ENCODE measurements at regions not wholly inside any gene's neighbourhood (a gene's known extent, or its start where the extent isn't known, plus 50 kb on each side); places are given as distances from the start of the nearest gene placed in this dataset.
A peak's percentile ranks its signal among the peaks of the same experiment; 100 is the strongest.

- FAIRE-seq, result no peak
- DNase-seq (ENCODE audit: low read depth), result no peak
- H3K36me3 ChIP-seq (ENCODE audit: control insufficient read depth, insufficient read depth, low read length), result no peaks in the 10 kb centered on the region
- TF ChIP-seq, protein P1, sequence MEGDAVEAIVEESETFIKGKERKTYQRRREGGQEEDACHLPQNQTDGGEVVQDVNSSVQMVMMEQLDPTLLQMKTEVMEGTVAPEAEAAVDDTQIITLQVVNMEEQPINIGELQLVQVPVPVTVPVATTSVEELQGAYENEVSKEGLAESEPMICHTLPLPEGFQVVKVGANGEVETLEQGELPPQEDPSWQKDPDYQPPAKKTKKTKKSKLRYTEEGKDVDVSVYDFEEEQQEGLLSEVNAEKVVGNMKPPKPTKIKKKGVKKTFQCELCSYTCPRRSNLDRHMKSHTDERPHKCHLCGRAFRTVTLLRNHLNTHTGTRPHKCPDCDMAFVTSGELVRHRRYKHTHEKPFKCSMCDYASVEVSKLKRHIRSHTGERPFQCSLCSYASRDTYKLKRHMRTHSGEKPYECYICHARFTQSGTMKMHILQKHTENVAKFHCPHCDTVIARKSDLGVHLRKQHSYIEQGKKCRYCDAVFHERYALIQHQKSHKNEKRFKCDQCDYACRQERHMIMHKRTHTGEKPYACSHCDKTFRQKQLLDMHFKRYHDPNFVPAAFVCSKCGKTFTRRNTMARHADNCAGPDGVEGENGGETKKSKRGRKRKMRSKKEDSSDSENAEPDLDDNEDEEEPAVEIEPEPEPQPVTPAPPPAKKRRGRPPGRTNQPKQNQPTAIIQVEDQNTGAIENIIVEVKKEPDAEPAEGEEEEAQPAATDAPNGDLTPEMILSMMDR (IDR thresholded peaks at IDR 0.05; ENCODE audit: insufficient read depth, low read length, severe bottlenecking), result no peak
- H3K4me3 ChIP-seq (ENCODE audit: low read depth, low read length), result no peak overlapping the region
- no peaks in the 10 kb centered on the region for H3K27me3 ChIP-seq (ENCODE audit: control insufficient read depth, insufficient read depth, low read length)
Observed at GRCh38 chr9:105828171-105828570, 133.8 kb downstream of the TMEM38B start.

- no peak overlapping the region for H3K4me3 ChIP-seq (ENCODE audit: low read depth, low read length)
- FAIRE-seq, result no peak
Observed at GRCh38 chr9:105828596-105829213, 134.4 kb downstream of the TMEM38B start.

DNA sequence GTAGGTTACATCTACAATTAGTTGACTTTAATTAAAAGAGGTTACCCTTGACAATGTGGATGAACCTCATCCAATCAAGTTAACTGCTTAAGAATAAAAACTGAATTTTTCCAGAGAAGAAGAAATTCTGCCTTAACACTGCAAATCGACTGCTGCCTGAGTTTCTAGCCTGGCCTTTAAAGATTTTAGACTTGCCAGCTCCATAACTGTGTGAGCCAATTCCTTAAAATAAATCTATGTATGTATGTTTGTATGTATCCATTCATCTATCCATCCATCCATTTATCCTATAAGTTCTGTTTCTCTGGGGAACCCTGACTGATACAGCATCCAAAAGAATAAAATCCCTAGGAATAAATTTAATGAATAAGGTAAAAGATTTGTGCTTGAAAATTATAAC, 136.1 kb downstream of the TMEM38B start:
- no peak overlapping the region for H3K4me3 ChIP-seq (ENCODE audit: low read depth, low read length)
- peaks cover 2% of the 10 kb centered on the region for H3K27me3 ChIP-seq (ENCODE audit: control insufficient read depth, insufficient read depth, low read length)
- TF ChIP-seq, protein P1 (IDR thresholded peaks at IDR 0.05; ENCODE audit: insufficient read depth, low read length, severe bottlenecking), result no peak
- H3K36me3 ChIP-seq (ENCODE audit: control insufficient read depth, insufficient read depth, low read length), result no peaks in the 10 kb centered on the region
- DNase-seq (ENCODE audit: low read depth), result no peak
- FAIRE-seq, result no peak

More at GRCh38 chr9:105828596-105829213, 134.4 kb downstream of the TMEM38B start:
- Histone ChIP-seq H3K36me3 (ENCODE audit: control insufficient read depth, insufficient read depth, low read length) (no peaks in the 10 kb centered on the region), H3K27me3 (ENCODE audit: control insufficient read depth, insufficient read depth, low read length) (no peaks in the 10 kb centered on the region)
- peak; percentile 70 for DNase-seq (ENCODE audit: low read depth)
- TF ChIP-seq, protein P1 (IDR thresholded peaks at IDR 0.05; ENCODE audit: insufficient read depth, low read length, severe bottlenecking), result no peak

GRCh38 chr9:105832096-105832710, 137.9 kb downstream of the TMEM38B start:
- FAIRE-seq (no peak), DNase-seq (ENCODE audit: low read depth) (peak; percentile 14)
- Histone ChIP-seq H3K27me3 (ENCODE audit: control insufficient read depth, insufficient read depth, low read length) (peaks cover 2% of the 10 kb centered on the region), H3K4me3 (ENCODE audit: low read depth, low read length) (no peak overlapping the region), H3K36me3 (ENCODE audit: control insufficient read depth, insufficient read depth, low read length) (no peaks in the 10 kb centered on the region)
- TF ChIP-seq, protein P1 (IDR thresholded peaks at IDR 0.05; ENCODE audit: insufficient read depth, low read length, severe bottlenecking), result no peak

DNA sequence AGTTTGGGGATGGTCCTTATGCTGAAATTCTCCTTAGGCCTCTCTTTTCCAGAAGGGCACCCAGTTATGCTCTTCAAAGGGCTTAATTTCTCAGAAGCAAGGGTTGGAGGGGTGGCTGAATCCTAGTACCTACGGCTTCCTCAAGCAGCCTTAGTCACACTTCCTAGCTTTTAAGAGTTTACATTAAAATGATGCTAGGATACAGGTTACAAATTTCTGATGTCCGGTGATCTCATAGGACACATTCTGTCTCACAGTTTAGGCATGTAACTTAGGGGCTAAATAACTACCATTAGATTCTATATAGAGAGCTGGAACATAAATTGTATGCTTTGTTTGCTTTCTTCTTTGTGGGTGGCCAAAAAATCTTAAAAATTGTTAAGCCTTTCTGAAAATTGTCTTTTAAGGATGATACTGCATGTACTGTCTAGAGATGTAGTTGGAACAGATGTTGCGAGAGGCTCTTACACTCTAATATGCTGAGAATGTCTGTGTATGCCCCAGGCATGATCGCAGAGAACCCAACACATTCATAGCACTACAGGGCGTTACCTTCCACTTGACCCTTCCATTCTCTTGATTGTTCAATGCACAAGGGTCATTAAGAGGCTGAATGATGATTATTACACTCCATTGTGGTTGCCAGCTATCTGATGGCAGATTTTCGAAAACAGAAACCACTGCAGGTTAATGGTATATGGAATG, 139.1 kb downstream of the TMEM38B start:
- Histone ChIP-seq H3K36me3 (ENCODE audit: control insufficient read depth, insufficient read depth, low read length) (no peaks in the 10 kb centered on the region), H3K27me3 (ENCODE audit: control insufficient read depth, insufficient read depth, low read length) (peaks cover 2% of the 10 kb centered on the region), H3K4me3 (ENCODE audit: low read depth, low read length) (no peak overlapping the region)
- FAIRE-seq (no peak), DNase-seq (ENCODE audit: low read depth) (peak; percentile 29)
- TF ChIP-seq, protein P1 (IDR thresholded peaks at IDR 0.05; ENCODE audit: insufficient read depth, low read length, severe bottlenecking), result no peak
